SK-N-SH treated with all-trans-retinoic acid at 6 μM for 48 hours (cell line): ENCODE measurements at regions not wholly inside any gene's neighbourhood (a gene's known extent, or its start where the extent isn't known, plus 50 kb on each side); places are given as distances from the start of the nearest gene placed in this dataset.
"Not testable (repeated sequence)": the region's sequence is repeated elsewhere in the genome, so short reads cannot be mapped to it uniquely, and the experiment has no call there.

Source experiments
- ARNTL ChIP-seq: fragments of 450-650 bp; formaldehyde crosslinking; IDR thresholded peaks from 2 replicates; pipeline ENCODE4 v1.5.0; 2020; ENCODE audit warnings: low read depth, mild to moderate bottlenecking, moderate library complexity, borderline replicate concordance
- GLIS3 ChIP-seq: fragments of 250-450 bp; sonication (Bioruptor Pico); IDR thresholded peaks from 2 replicates; pipeline ENCODE4 v1.5.0; 2020; ENCODE audit warnings: mild to moderate bottlenecking, moderate library complexity
- ISL1 ChIP-seq: fragments of 250-450 bp; sonication (Bioruptor Pico); IDR thresholded peaks from 2 replicates; pipeline ENCODE4 v2.1.2; 2022; ENCODE audit warnings: mild to moderate bottlenecking, moderate library complexity
- RARB ChIP-seq: fragments of 250-450 bp; sonication (Bioruptor Pico); IDR thresholded peaks from 2 replicates; pipeline ENCODE4 v1.8.0; 2021; ENCODE audit warnings: mild to moderate bottlenecking, moderate library complexity
- ZFP3 ChIP-seq: fragments of 250-450 bp; sonication (Bioruptor Pico); IDR thresholded peaks from 2 replicates; pipeline ENCODE4 v1.5.0; 2020; ENCODE audit warnings: mild to moderate bottlenecking, moderate library complexity

DNA sequence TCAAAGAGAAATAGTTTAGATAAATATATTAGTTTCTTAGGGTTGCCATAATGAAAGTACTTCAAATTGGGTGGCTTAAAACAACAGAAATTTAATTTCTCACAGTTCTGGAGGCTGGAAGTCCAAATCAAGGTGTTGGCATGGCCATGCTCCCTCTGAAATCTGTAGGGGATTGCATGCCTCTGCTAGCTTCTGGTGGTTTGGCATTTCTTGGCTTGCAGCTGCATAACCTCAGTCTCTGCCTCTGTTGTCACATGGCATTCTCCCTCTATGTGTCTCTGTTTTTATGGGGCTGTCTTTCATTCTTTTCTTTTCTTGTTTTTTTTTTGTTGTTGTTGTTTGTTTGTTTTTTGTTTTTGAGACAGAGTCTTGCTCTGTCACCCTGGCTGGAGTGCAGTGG, 132.7 kb downstream of the NRN1 start:
- not testable (repeated sequence) for TF ChIP-seq ARNTL, ZFP3, RARB, GLIS3, ISL1 (CRISPR knock-in tag)
